Spleen (tissue), 7 donors: ENCODE measurements at regions not wholly inside any gene's neighbourhood (a gene's known extent, or its start where the extent isn't known, plus 50 kb on each side); places are given as distances from the start of the nearest gene placed in this dataset.

Experiments used
- POLR2A ChIP-seq, 3 donors: fragments of 450-650 bp; IDR thresholded peaks; one replicate each; pipeline ENCODE4 v1.5.1; 2017; ENCODE audit warnings: antibody characterized with exemption in 3 of 3, mild to moderate bottlenecking in 1 of 3
- TF ChIP-seq, protein P1 (sequence below), 11 experiments: fragments of 200-600 bp in 7 of 11; fragments of 450-650 bp in 4 of 11; sonication (generic) in 4 of 11; IDR thresholded peaks in 8 of 11; conservative IDR thresholded peaks in 3 of 11; 1 replicate in 7 of 11; 2 replicates in 4 of 11; pipeline versions ENCODE4 v1.4.0 to v1.8.0; 2016 to 2021; ENCODE audit warnings: antibody characterized with exemption in 11 of 11, inconsistent platforms in 4 of 11, mild to moderate bottlenecking in 1 of 11
- donor health status: DM: no; HTN: no; CAD: no; lungs with moderate emphysema.
- donor health status: DM: no; HTN: no; CAD: no.
- donor health status: DM: no; HTN: no; CAD: no.

DNA sequence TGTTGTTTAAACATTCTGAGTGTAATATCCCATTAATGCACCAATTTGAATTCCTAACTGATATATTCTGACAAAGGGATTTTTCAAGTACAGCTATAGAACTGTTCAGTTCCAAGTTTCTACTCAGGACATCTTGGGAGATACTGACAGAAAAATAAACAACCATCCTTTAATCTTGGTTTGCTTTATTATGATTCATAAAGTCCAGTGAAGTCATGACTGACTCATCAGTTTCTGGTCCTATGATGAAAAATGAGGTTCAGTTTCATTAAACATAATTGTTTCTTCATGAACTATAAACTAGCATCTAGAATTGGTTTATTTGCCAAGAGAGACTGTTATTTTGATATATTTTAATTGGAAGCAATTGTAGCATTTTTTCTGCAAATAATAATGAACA is 896.2 kb downstream of the CCDC85A start:
- TF ChIP-seq, protein P1, sequence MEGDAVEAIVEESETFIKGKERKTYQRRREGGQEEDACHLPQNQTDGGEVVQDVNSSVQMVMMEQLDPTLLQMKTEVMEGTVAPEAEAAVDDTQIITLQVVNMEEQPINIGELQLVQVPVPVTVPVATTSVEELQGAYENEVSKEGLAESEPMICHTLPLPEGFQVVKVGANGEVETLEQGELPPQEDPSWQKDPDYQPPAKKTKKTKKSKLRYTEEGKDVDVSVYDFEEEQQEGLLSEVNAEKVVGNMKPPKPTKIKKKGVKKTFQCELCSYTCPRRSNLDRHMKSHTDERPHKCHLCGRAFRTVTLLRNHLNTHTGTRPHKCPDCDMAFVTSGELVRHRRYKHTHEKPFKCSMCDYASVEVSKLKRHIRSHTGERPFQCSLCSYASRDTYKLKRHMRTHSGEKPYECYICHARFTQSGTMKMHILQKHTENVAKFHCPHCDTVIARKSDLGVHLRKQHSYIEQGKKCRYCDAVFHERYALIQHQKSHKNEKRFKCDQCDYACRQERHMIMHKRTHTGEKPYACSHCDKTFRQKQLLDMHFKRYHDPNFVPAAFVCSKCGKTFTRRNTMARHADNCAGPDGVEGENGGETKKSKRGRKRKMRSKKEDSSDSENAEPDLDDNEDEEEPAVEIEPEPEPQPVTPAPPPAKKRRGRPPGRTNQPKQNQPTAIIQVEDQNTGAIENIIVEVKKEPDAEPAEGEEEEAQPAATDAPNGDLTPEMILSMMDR (IDR thresholded peaks at IDR 0.05 in 8 of 11, conservative IDR thresholded peaks at IDR 0.05 in 3 of 11): no peak
- no peak for TF ChIP-seq POLR2A (IDR thresholded peaks at IDR 0.05)
